Upper lobe of left lung (tissue), 6 donors: ENCODE measurements at regions not wholly inside any gene's neighbourhood (a gene's known extent, or its start where the extent isn't known, plus 50 kb on each side); places are given as distances from the start of the nearest gene placed in this dataset.
A peak's percentile ranks its signal among the peaks of the same experiment; 100 is the strongest.

Source experiments
- ATAC-seq, 2 donors: fragments of 200-7000 bp; cut with Tn5 transposase; one replicate each; pipeline ENCODE4 v1.9.1; 2022; ENCODE audit warnings: mild to moderate bottlenecking in 2 of 2, moderate library complexity in 2 of 2; ENCODE audit not compliant: low FRiP score in 2 of 2
- DNase-seq, 2 donors: peaks; one replicate each; pipeline ENCODE4 v3.0.0-alpha.2; 2019 to 2020
- H3K27ac ChIP-seq, 4 donors: fragments of 200-600 bp; sonication (generic); one replicate each; pipeline ENCODE4 v1.5.1; 2016 to 2019
- H3K27me3 ChIP-seq, 4 donors: fragments of 200-600 bp; sonication (generic); one replicate each; pipeline ENCODE4 v1.5.1; 2017 to 2019
- H3K36me3 ChIP-seq, 4 donors: fragments of 200-600 bp; sonication (generic); one replicate each; pipeline ENCODE4 v1.5.1; 2016 to 2019
- H3K4me1 ChIP-seq, 4 donors: fragments of 200-600 bp; sonication (generic); one replicate each; pipeline ENCODE4 v1.5.1; 2018 to 2019
- H3K4me3 ChIP-seq, 4 donors: fragments of 200-600 bp; sonication (generic); one replicate each; pipeline ENCODE4 v1.5.1; 2017 to 2019; ENCODE audit warnings: mild to moderate bottlenecking in 2 of 4, moderate library complexity in 1 of 4
- H3K9me3 ChIP-seq, 4 donors: fragments of 200-600 bp; sonication (generic); one replicate each; pipeline ENCODE4 v1.5.1; 2018 to 2019
- EP300 ChIP-seq, 4 donors: sonication (generic); formaldehyde crosslinking; IDR thresholded peaks; one replicate each; pipeline ENCODE4 v1.5.1; 2017; ENCODE audit warnings: antibody characterized with exemption in 4 of 4, control low read depth in 2 of 4
- POLR2A ChIP-seq, 4 donors: fragments of 450-650 bp; IDR thresholded peaks; one replicate each; pipeline ENCODE4 v1.5.1; 2016 to 2017; ENCODE audit warnings: antibody characterized with exemption in 4 of 4, mild to moderate bottlenecking in 2 of 4
- POLR2AphosphoS5 ChIP-seq, 2 donors: sonication (generic); formaldehyde crosslinking; IDR thresholded peaks; one replicate each; pipeline ENCODE4 v1.5.1; 2017; ENCODE audit warnings: antibody characterized with exemption in 2 of 2
- WGBS, 2 donors: methylation state at CpG; one replicate each; pipeline ENCODE4 v1.1.5; 2017 to 2018; 5-methylcytosine and 5-hydroxymethylcytosine counted together
- TF ChIP-seq, protein P1 (sequence below), 6 experiments: fragments of 450-650 bp in 4 of 6; fragments of 200-600 bp in 2 of 6; sonication (generic) in 2 of 6; IDR thresholded peaks; one replicate each; pipeline ENCODE4 v1.5.1; 2016 to 2019; ENCODE audit warnings: antibody characterized with exemption in 6 of 6
- donor health status: DM: no; HTN: no; CAD: no; lungs with moderate emphysema.
- donor health status: DM: no; HTN: yes; CAD: no; lungs with severe emphysema.

DNA sequence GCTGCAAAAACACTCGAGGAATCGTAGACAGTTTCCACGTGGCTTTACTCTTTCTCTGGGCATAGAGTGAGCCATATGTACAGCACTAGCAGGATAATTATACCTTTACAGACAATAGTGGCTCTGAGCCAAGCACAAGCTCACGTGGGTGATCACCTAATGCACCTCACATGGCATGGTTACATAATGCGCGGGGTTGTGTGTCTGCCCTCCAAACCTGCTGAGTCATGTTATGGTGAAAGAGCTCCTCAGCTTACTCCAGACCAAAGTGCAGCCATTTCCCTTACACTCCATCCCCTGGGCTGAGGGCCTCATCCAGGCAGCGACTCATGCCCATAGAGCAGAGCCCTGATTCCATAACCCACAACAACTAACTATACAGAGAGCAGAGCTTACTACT lies 1458.4 kb upstream of the CADM2 start:
- no peak overlapping the region for H3K4me3 ChIP-seq
- H3K9me3 ChIP-seq: no peaks in the 10 kb centered on the region
- no peaks in the 10 kb centered on the region for H3K36me3 ChIP-seq
- no peaks in the 10 kb centered on the region for H3K27me3 ChIP-seq
- ATAC-seq (peak; percentile 25 to 48), DNase-seq (no peak)
- TF ChIP-seq EP300 (IDR thresholded peaks at IDR 0.05) (no peak), POLR2A (IDR thresholded peaks at IDR 0.05) (no peak), POLR2AphosphoS5 (IDR thresholded peaks at IDR 0.05) (no peak)
- TF ChIP-seq, protein P1, sequence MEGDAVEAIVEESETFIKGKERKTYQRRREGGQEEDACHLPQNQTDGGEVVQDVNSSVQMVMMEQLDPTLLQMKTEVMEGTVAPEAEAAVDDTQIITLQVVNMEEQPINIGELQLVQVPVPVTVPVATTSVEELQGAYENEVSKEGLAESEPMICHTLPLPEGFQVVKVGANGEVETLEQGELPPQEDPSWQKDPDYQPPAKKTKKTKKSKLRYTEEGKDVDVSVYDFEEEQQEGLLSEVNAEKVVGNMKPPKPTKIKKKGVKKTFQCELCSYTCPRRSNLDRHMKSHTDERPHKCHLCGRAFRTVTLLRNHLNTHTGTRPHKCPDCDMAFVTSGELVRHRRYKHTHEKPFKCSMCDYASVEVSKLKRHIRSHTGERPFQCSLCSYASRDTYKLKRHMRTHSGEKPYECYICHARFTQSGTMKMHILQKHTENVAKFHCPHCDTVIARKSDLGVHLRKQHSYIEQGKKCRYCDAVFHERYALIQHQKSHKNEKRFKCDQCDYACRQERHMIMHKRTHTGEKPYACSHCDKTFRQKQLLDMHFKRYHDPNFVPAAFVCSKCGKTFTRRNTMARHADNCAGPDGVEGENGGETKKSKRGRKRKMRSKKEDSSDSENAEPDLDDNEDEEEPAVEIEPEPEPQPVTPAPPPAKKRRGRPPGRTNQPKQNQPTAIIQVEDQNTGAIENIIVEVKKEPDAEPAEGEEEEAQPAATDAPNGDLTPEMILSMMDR (IDR thresholded peaks at IDR 0.05): no peak
- WGBS, 2 donors: 77 to 78% methylated on average over 4 to 5 of the region's 7 CpGs
- no peak overlapping the region for H3K27ac ChIP-seq
- H3K4me1 ChIP-seq: no peaks in the 10 kb centered on the region

DNA sequence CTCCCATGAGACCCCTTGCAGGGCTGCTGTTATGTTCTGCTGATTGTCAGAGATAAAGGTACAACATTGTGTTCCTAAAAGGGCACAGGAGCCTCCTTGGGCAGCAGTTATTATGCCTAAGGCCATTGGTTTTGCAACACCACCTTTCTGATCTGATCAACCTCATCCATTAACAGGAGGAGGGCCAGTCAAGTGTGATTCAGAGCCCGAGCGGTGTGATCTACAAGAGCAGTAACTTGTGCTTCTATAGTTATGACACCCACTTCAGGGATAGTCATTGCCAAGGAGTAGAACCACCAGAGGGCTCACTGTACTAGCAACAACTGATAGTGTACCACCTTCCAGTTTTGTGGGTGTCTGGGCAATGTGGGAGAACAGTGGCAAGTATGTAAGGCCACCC lies 1457.9 kb upstream of the CADM2 start:
- Histone ChIP-seq H3K36me3 (no peaks in the 10 kb centered on the region), H3K27ac (no peak overlapping the region), H3K27me3 (no peaks in the 10 kb centered on the region), H3K4me1 (no peaks in the 10 kb centered on the region), H3K9me3 (no peaks in the 10 kb centered on the region), H3K4me3 (no peak overlapping the region)
- 50 to 100% methylated on average over 2 of the region's 2 CpGs for WGBS, 2 donors
- peak in 1 of 2 donors; percentile 24 for ATAC-seq
- TF ChIP-seq, protein P1 (IDR thresholded peaks at IDR 0.05): no peak
- TF ChIP-seq POLR2AphosphoS5 (IDR thresholded peaks at IDR 0.05) (no peak), EP300 (IDR thresholded peaks at IDR 0.05) (no peak), POLR2A (IDR thresholded peaks at IDR 0.05) (no peak)
- no peak for DNase-seq

DNA sequence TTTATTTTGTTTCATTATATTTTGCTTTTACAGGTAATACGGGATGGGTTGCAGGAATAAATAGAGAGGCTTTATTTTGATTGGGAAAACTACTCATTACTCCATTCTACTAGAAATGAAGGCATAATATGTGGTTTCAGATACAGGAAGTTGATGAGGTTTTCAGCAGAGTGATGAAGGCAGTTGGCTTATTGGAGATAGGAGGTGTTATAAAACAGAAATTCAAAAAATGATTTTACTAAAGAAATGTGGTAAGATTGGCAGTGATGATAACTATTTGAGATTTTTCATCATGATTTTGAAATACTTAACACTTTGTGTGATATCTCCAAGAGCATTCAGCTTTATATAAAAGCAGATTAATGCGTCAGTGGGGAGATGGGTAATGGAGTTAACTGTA lies 1445.7 kb upstream of the CADM2 start:
- Histone ChIP-seq H3K9me3 (no peaks in the 10 kb centered on the region), H3K27ac (no peak overlapping the region), H3K36me3 (no peaks in the 10 kb centered on the region), H3K27me3 (no peaks in the 10 kb centered on the region), H3K4me1 (no peaks in the 10 kb centered on the region), H3K4me3 (no peak overlapping the region)
- WGBS, 2 donors: 60 to 61% methylated on average over 2 of the region's 2 CpGs
- TF ChIP-seq EP300 (IDR thresholded peaks at IDR 0.05) (no peak), POLR2A (IDR thresholded peaks at IDR 0.05) (no peak), POLR2AphosphoS5 (IDR thresholded peaks at IDR 0.05) (no peak)
- TF ChIP-seq, protein P1 (IDR thresholded peaks at IDR 0.05): no peak
- DNase-seq (no peak), ATAC-seq (no peak)

DNA sequence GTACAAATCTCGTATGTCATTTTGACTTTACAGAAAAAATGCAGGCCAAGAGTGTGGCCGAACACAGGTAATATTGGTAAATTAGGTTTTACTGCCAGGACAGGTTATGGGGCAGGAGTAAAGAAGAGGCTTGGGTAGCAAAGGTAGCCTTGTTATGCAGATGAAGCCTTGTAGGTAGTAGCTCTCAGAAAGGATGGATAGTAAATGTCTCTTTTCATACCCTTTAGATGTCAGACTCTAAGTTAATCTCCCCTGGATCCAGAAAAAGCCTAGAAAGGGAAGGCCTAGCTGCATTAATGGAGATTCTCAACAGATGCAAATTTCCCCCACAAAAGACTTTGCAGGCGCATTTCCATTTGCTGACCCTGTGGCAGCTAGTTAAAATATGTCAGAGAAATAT lies 1445.1 kb upstream of the CADM2 start:
- Histone ChIP-seq H3K27me3 (no peaks in the 10 kb centered on the region), H3K9me3 (no peaks in the 10 kb centered on the region), H3K4me1 (no peaks in the 10 kb centered on the region), H3K4me3 (no peak overlapping the region), H3K36me3 (no peaks in the 10 kb centered on the region), H3K27ac (no peak overlapping the region)
- no peak for ATAC-seq
- no peak for DNase-seq
- TF ChIP-seq POLR2A (IDR thresholded peaks at IDR 0.05): no peak
- TF ChIP-seq POLR2AphosphoS5 (IDR thresholded peaks at IDR 0.05): no peak
- no peak for TF ChIP-seq EP300 (IDR thresholded peaks at IDR 0.05)
- TF ChIP-seq, protein P1 (IDR thresholded peaks at IDR 0.05): no peak
- WGBS, 2 donors: 61 to 77% methylated on average over 3 of the region's 3 CpGs

DNA sequence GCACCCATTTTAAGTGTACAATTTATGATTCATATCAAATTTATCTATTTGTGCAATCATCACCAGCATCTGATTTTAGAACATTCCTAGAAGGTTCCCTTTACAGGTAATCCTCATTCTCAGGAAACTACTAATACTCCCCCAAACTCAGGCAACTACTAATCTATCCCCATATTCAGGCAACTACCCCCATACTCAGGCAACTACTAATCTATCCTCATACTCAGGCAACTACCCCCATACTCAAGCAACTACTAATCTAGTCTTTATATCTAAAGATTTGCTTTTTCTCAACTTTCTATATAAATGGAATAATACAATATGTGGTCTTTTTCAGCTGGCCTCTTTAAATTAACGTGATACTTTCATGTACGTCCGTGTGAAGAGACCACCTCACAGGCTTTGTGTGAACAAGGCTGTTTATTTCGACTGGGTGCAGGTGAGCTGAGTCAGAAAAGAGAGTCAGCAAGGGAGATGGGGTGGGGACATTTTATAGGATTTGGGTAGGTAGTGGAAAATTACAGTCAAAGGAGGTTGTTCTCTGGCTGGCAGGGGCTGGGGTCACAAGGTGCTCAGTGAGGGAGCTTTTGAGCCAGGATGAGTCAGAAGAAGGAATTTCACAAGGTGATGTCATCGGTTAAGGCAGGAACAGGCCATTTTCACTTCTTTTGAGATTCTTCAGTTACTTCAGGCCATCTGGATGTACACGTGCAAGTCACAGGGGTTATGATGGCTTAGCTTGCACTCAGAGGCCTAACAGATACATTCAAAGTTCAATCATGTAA lies 1444.5 kb upstream of the CADM2 start:
- no peaks in the 10 kb centered on the region for H3K4me1 ChIP-seq
- no peak overlapping the region for H3K27ac ChIP-seq
- H3K27me3 ChIP-seq: no peaks in the 10 kb centered on the region
- WGBS, 2 donors: 85 to 87% methylated on average over 6 of the region's 6 CpGs
- DNase-seq (no peak), ATAC-seq (no peak)
- H3K9me3 ChIP-seq: no peaks in the 10 kb centered on the region
- no peak for TF ChIP-seq POLR2A (IDR thresholded peaks at IDR 0.05)
- TF ChIP-seq EP300 (IDR thresholded peaks at IDR 0.05): no peak
- no peak for TF ChIP-seq POLR2AphosphoS5 (IDR thresholded peaks at IDR 0.05)
- TF ChIP-seq, protein P1 (IDR thresholded peaks at IDR 0.05): no peak
- H3K4me3 ChIP-seq: no peak overlapping the region
- no peaks in the 10 kb centered on the region for H3K36me3 ChIP-seq
